SU-DHL-6 (cell line): ENCODE measurements at regions not wholly inside any gene's neighbourhood (a gene's known extent, or its start where the extent isn't known, plus 50 kb on each side); places are given as distances from the start of the nearest gene placed in this dataset.
"Not testable (repeated sequence)": the region's sequence is repeated elsewhere in the genome, so short reads cannot be mapped to it uniquely, and the experiment has no call there.

Source experiments
- H2AFZ ChIP-seq: fragments of 200-600 bp; sonication (generic); 2 replicates; pipeline ENCODE4 v1.6.1; 2014; ENCODE audit warnings: low read depth, mild to moderate bottlenecking, moderate library complexity, mixed read lengths, antibody characterized with exemption, low read length; ENCODE audit not compliant: severe bottlenecking
- H3F3A ChIP-seq: fragments of 200-600 bp; shearing (Covaris generic); 2 replicates; pipeline ENCODE4 v1.6.0; 2016; ENCODE audit warnings: antibody characterized with exemption, mild to moderate bottlenecking; ENCODE audit not compliant: insufficient read depth
- H3K27ac ChIP-seq: fragments of 200-600 bp; sonication (generic); 2 replicates; pipeline ENCODE4 v1.5.1; 2016; ENCODE audit warnings: low read depth, mild to moderate bottlenecking, low read length, moderate library complexity, mixed read lengths
- H3K27me3 ChIP-seq: fragments of 200-600 bp; sonication (generic), shearing (Covaris generic); 2 replicates; pipeline ENCODE4 v1.6.0; 2014; ENCODE audit warnings: mild to moderate bottlenecking, low read length
- H3K36me3 ChIP-seq: fragments of 200-600 bp; sonication (generic); 2 replicates; pipeline ENCODE4 v1.6.1; 2014; ENCODE audit warnings: mild to moderate bottlenecking, low read length, mixed read lengths
- H3K4me2 ChIP-seq: fragments of 300-600, 200-600 bp; shearing (Covaris generic), sonication (generic); 2 replicates; pipeline ENCODE4 v1.6.0; 2014; ENCODE audit warnings: low read length, low read depth, mild to moderate bottlenecking; ENCODE audit not compliant: poor library complexity, severe bottlenecking
- H3K4me3 ChIP-seq: fragments of 200-600 bp; sonication (generic); 2 replicates; pipeline ENCODE4 v1.5.1; 2014; ENCODE audit warnings: antibody characterized with exemption, low read length, mild to moderate bottlenecking, mixed read lengths; ENCODE audit not compliant: insufficient read depth, poor library complexity, severe bottlenecking
- H3K79me2 ChIP-seq: fragments of 200-600 bp; sonication (generic); 2 replicates; pipeline ENCODE4 v1.6.1; 2014; ENCODE audit warnings: mild to moderate bottlenecking, low read length, moderate library complexity; ENCODE audit not compliant: insufficient read depth
- H3K9ac ChIP-seq: fragments of 200-600 bp; sonication (generic); 2 replicates; pipeline ENCODE4 v1.7.0; 2014; ENCODE audit warnings: mild to moderate bottlenecking, low read length
- H3K9me2 ChIP-seq: fragments of 200-600 bp; sonication (generic); replicated peaks from 2 replicates; pipeline ENCODE4 v1.6.1; 2014; ENCODE audit warnings: low read length; ENCODE audit not compliant: insufficient read depth
- H3K9me3 ChIP-seq: fragments of 200-600 bp; sonication (generic); 2 replicates; pipeline ENCODE4 v1.6.1; 2014; ENCODE audit warnings: low read length, mixed read lengths; ENCODE audit not compliant: insufficient read depth
- H4K20me1 ChIP-seq: fragments of 200-600 bp; sonication (generic); 2 replicates; pipeline ENCODE4 v1.6.1; 2014; ENCODE audit warnings: low read depth, mild to moderate bottlenecking, antibody characterized with exemption, low read length, moderate library complexity, mixed read lengths
- CTCF ChIP-seq: fragments of 200-600 bp; sonication (generic); IDR thresholded peaks from one replicate; pipeline ENCODE4 v1.5.1; 2017; ENCODE audit warnings: antibody characterized with exemption, mild to moderate bottlenecking, low read length, moderate library complexity; ENCODE audit not compliant: insufficient read depth, poor library complexity, severe bottlenecking
- EZH2phosphoT487 ChIP-seq: fragments of 200-600 bp; sonication (generic), shearing (Covaris generic); conservative IDR thresholded peaks from 2 replicates; pipeline ENCODE4 v1.6.1; 2018; ENCODE audit warnings: mild to moderate bottlenecking, antibody characterized with exemption, low read length, moderate library complexity, mixed read lengths

- no peak overlapping the region for H2AFZ ChIP-seq
Measured at GRCh38 chr3:197406266-197406665, 107.9 kb upstream of the DLG1 start.

GRCh38 chr3:197404754-197405153 is 106.3 kb upstream of the DLG1 start:
- Histone ChIP-seq H4K20me1 (no peaks in the 10 kb centered on the region), H3F3A (no peaks in the 10 kb centered on the region), H3K36me3 (no peaks in the 10 kb centered on the region), H3K9ac (no peak overlapping the region), H2AFZ (no peak overlapping the region), H3K79me2 (no peaks in the 10 kb centered on the region), H3K4me3 (no peak overlapping the region), H3K9me3 (no peaks in the 10 kb centered on the region), H3K4me2 (no peak overlapping the region), H3K9me2 (no peaks in the 10 kb centered on the region), H3K27ac (no peak overlapping the region), H3K27me3 (no peaks in the 10 kb centered on the region)
- TF ChIP-seq EZH2phosphoT487 (no peak), CTCF (no peak)

More at GRCh38 chr3:197406266-197406665, 107.9 kb upstream of the DLG1 start:
- no peak overlapping the region for H3K9ac ChIP-seq
- H3F3A ChIP-seq = no peaks in the 10 kb centered on the region
- H3K27me3 ChIP-seq = no peaks in the 10 kb centered on the region
- no peaks in the 10 kb centered on the region for H3K9me3 ChIP-seq
- no peak overlapping the region for H3K27ac ChIP-seq
- TF ChIP-seq EZH2phosphoT487 = no peak
- TF ChIP-seq CTCF = no peak
- no peaks in the 10 kb centered on the region for H3K36me3 ChIP-seq
- no peaks in the 10 kb centered on the region for H3K9me2 ChIP-seq
- H3K79me2 ChIP-seq = no peaks in the 10 kb centered on the region
- no peak overlapping the region for H3K4me2 ChIP-seq
- H3K4me3 ChIP-seq = no peak overlapping the region
- no peaks in the 10 kb centered on the region for H4K20me1 ChIP-seq

GRCh38 chr3:197404030-197404429 is 105.6 kb upstream of the DLG1 start:
- H3K9me3 ChIP-seq = no peaks in the 10 kb centered on the region
- H3K4me2 ChIP-seq = no peak overlapping the region
- H3K27me3 ChIP-seq = no peaks in the 10 kb centered on the region
- no peaks in the 10 kb centered on the region for H3K9me2 ChIP-seq
- no peak overlapping the region for H3K4me3 ChIP-seq
- H4K20me1 ChIP-seq = no peaks in the 10 kb centered on the region
- TF ChIP-seq EZH2phosphoT487 = no peak
- TF ChIP-seq CTCF = no peak
- no peak overlapping the region for H3K27ac ChIP-seq
- H2AFZ ChIP-seq = no peak overlapping the region
- no peaks in the 10 kb centered on the region for H3F3A ChIP-seq
- no peak overlapping the region for H3K9ac ChIP-seq
- no peaks in the 10 kb centered on the region for H3K36me3 ChIP-seq
- no peaks in the 10 kb centered on the region for H3K79me2 ChIP-seq

- not testable (repeated sequence) for H4K20me1 ChIP-seq, H3K9me2 ChIP-seq, H3K4me2 ChIP-seq, H3K27ac ChIP-seq, H3K4me3 ChIP-seq, H3F3A ChIP-seq, H3K36me3 ChIP-seq, H2AFZ ChIP-seq, H3K27me3 ChIP-seq, H3K79me2 ChIP-seq, H3K9ac ChIP-seq, H3K9me3 ChIP-seq
Measured at GRCh38 chr3:197402401-197402800, 104.0 kb upstream of the DLG1 start.
